CD4-positive, CD25-positive, alpha-beta regulatory T cell (primary cell): ENCODE measurements at regions not wholly inside any gene's neighbourhood (a gene's known extent, or its start where the extent isn't known, plus 50 kb on each side); places are given as distances from the start of the nearest gene placed in this dataset.
"Not testable (repeated sequence)": the region's sequence is repeated elsewhere in the genome, so short reads cannot be mapped to it uniquely, and the experiment has no call there.

Experiments
- ATAC-seq, 2 donors: fragments of 150-1000 bp; cut with Tn5 transposase; one replicate each; pipeline ENCODE4 v1.10.0; 2021; ENCODE audit warnings: low read depth in 2 of 2, moderate number of reproducible peaks in 2 of 2, moderate library complexity in 1 of 2
- DNase-seq, 3 donors: peaks; one replicate each; pipeline versions ENCODE4 v3.0.0 to v3.0.0-alpha.2; 2012 to 2022; ENCODE audit warnings: mixed read lengths in 1 of 3
- H3K27ac ChIP-seq: one replicate; pipeline ENCODE4 v1.7.0; 2013; ENCODE audit warnings: mild to moderate bottlenecking, low read length; ENCODE audit not compliant: insufficient read depth, poor library complexity, severe bottlenecking
- H3K27me3 ChIP-seq: one replicate; pipeline ENCODE4 v1.7.0; 2013; ENCODE audit warnings: low read length; ENCODE audit not compliant: control insufficient read depth, insufficient read depth
- H3K36me3 ChIP-seq: one replicate; pipeline ENCODE4 v1.7.0; 2013; ENCODE audit warnings: mild to moderate bottlenecking, low read length, moderate library complexity; ENCODE audit not compliant: control insufficient read depth, insufficient read depth
- H3K4me1 ChIP-seq: 2 replicates; pipeline ENCODE4 v1.7.0; 2013; ENCODE audit warnings: mild to moderate bottlenecking, low read length; ENCODE audit not compliant: insufficient read depth, control insufficient read depth, poor library complexity, severe bottlenecking
- H3K4me3 ChIP-seq: one replicate; pipeline ENCODE4 v1.7.0; 2013; ENCODE audit warnings: low read depth, mild to moderate bottlenecking, low read length, moderate library complexity
- H3K9me3 ChIP-seq, 2 experiments: 1 replicate in 1 of 2; 2 replicates in 1 of 2; pipeline ENCODE4 v1.7.0; 2013; ENCODE audit warnings: low read length in 2 of 2, mild to moderate bottlenecking in 1 of 2, moderate library complexity in 1 of 2; ENCODE audit not compliant: control insufficient read depth in 2 of 2
- H3K27ac Mint-ChIP-seq, 3 donors: one replicate each; pipeline ENCODE4 v1.8.0; 2020 to 2022; ENCODE audit warnings: mild to moderate bottlenecking in 3 of 3, mixed read lengths in 3 of 3, moderate library complexity in 2 of 3
- H3K27me3 Mint-ChIP-seq: one replicate; pipeline ENCODE4 v1.8.0; 2022; ENCODE audit warnings: mild to moderate bottlenecking, mixed read lengths
- H3K36me3 Mint-ChIP-seq: one replicate; pipeline ENCODE4 v1.8.0; 2020; ENCODE audit warnings: mixed read lengths
- H3K4me1 Mint-ChIP-seq, 4 donors: one replicate each; pipeline ENCODE4 v1.8.0; 2020 to 2022; ENCODE audit warnings: mixed read lengths in 4 of 4, mild to moderate bottlenecking in 1 of 4
- H3K4me3 Mint-ChIP-seq, 4 donors: one replicate each; pipeline ENCODE4 v1.8.0; 2020 to 2022; ENCODE audit warnings: mild to moderate bottlenecking in 4 of 4, mixed read lengths in 4 of 4, moderate library complexity in 3 of 4
- H3K9me3 Mint-ChIP-seq, 7 donors: one replicate each; pipeline ENCODE4 v1.8.0; 2020 to 2022; ENCODE audit warnings: mixed read lengths in 7 of 7, mild to moderate bottlenecking in 3 of 7, moderate library complexity in 2 of 7

DNA sequence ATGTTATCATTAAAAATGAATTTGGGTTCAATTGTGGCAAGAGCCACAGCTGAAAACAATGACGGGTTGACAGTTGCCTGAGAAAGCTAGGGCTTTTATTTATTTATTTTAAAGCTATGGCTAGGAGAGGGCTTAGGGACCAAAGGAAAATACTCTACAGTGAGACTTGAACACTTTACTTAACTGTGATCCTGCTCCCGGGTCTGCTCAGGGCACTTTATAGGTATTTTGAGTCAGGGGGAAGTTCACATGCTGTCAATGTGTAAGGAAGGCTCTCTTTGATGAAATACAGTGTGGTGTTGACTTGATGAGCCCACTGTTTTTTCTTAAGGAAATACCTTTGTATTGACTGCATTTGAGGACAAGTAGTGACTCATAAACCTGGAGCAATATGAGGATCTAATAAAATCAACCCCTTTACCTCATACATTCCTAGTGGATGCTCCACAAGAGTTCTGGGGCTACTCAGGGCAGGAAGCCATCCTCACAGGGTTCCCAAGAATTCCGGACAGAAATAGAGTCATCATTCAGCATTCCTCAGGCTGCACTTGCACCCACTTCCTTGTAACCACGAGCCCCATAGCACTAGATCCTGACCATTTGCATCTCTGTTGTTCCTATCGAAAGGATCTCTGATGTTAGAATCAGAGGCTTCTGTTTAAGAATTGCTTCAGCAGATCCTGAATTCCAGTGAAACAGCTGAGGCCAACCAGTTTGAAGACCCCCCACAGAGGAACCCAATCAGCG lies 61.0 kb upstream of the PNPLA4 start:
- not testable (repeated sequence) for H3K4me3 ChIP-seq, H3K36me3 ChIP-seq, H3K9me3 Mint-ChIP-seq, DNase-seq, H3K27ac Mint-ChIP-seq, H3K27ac ChIP-seq, H3K9me3 ChIP-seq, H3K4me1 Mint-ChIP-seq, H3K27me3 ChIP-seq, H3K36me3 Mint-ChIP-seq, H3K27me3 Mint-ChIP-seq, H3K4me3 Mint-ChIP-seq, ATAC-seq, H3K4me1 ChIP-seq

DNA sequence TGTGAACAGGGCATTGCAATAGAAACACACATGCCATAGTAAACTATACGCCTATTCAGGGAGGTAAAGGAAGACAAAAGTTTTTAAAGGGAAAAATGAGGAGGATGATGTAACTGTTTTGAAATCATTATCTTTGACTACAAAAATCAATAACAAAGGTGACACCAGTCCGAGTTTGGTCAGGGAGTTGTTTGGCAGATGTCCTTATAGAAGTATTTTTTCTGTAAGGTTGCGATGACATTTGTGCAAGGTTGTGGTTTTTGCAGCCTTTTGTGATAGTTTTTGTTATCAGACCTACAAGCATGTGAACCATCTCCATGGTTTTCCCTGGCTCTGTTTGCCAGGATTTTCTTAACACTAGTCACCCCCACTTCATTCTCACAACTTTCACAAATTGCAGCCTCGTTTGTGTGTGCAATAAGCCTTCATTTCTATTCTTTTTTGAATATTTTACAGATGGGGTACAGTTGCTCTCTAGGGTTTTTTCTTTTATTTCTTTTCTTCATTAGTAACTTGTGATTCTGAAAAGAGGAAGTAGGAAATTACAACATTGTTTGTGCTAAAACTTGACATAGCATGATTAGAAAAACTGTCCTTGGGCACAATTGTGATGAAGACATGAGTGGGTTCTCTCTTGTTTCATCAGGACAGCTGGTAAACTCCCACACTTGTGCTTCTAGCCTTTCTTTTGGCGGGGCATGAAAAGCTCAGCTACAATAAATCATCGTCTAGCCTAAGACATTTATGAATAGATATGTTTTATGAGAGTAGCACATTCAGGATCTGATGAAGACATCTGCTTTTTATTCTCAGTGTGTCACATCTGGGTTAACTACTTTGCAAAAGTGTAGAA lies 60.2 kb upstream of the PNPLA4 start:
- Mint-ChIP-seq H3K4me3 (no peak overlapping the region), H3K4me1 (no peaks in the 10 kb centered on the region), H3K36me3 (no peaks in the 10 kb centered on the region), H3K9me3 (peaks cover 0 to 2% (median 0%) of the 10 kb centered on the region in 7 donors), H3K27ac (no peak overlapping the region), H3K27me3 (no peaks in the 10 kb centered on the region)
- DNase-seq, result no peak
- H3K27me3 ChIP-seq, result no peaks in the 10 kb centered on the region
- H3K4me1 ChIP-seq, result no peaks in the 10 kb centered on the region
- no peak for ATAC-seq
- no peaks in the 10 kb centered on the region for H3K36me3 ChIP-seq
- H3K4me3 ChIP-seq, result no peak overlapping the region
- H3K27ac ChIP-seq, result no peak overlapping the region
- H3K9me3 ChIP-seq, result no peaks in the 10 kb centered on the region

DNA sequence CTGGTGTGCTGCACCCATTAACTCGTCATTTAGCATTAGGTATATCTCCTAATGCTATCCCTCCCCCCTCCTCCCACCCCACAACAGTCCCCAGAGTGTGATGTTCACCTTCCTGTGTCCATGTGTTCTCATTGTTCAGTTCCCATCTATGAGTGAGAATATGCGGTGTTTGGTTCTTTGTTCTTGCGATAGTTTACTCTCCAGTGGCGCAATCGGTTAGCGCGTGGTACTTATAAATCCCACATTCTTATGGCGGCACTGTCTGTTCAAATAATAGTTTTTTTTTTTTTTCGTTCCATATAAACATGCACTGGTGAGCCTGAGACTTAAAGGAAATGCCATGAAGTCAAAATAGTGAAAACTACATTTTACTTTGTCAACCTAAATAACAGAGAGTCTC lies 59.5 kb upstream of the PNPLA4 start:
- H3K4me1 Mint-ChIP-seq, H3K9me3 ChIP-seq, H3K36me3 ChIP-seq, H3K4me3 ChIP-seq, H3K27ac Mint-ChIP-seq, H3K4me1 ChIP-seq, H3K9me3 Mint-ChIP-seq, H3K36me3 Mint-ChIP-seq, H3K27me3 Mint-ChIP-seq, ATAC-seq, H3K27me3 ChIP-seq, H3K4me3 Mint-ChIP-seq, DNase-seq, H3K27ac ChIP-seq: not testable (repeated sequence)

DNA sequence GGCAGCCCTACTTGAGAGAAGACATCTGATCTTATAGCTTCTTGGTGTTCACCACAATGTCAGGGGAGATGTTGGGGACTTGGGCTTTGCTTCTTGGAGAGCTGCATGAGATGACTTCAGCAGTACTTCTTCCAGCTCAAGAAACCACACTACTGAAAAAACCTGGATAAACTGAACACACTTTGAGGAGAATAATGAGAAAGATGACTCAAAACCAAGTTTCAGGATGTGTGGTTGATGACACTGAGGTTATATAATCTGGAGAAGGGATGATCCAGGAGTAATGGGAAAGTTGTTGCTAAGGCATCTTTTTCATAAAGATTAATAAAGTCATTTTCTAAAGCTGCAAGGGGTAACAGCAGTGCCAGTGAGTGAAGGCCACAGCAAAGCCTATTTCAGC lies 58.4 kb upstream of the PNPLA4 start:
- no peak for ATAC-seq
- H3K9me3 Mint-ChIP-seq, result peaks cover 0 to 2% (median 0%) of the 10 kb centered on the region in 7 donors
- no peaks in the 10 kb centered on the region for H3K4me1 Mint-ChIP-seq
- no peaks in the 10 kb centered on the region for H3K36me3 Mint-ChIP-seq
- Histone ChIP-seq H3K4me3 (no peak overlapping the region), H3K4me1 (no peaks in the 10 kb centered on the region), H3K27me3 (no peaks in the 10 kb centered on the region), H3K9me3 (no peaks in the 10 kb centered on the region), H3K36me3 (no peaks in the 10 kb centered on the region), H3K27ac (no peak overlapping the region)
- H3K27ac Mint-ChIP-seq, result no peak overlapping the region
- no peak for DNase-seq
- no peak overlapping the region for H3K4me3 Mint-ChIP-seq
- H3K27me3 Mint-ChIP-seq, result no peaks in the 10 kb centered on the region

DNA sequence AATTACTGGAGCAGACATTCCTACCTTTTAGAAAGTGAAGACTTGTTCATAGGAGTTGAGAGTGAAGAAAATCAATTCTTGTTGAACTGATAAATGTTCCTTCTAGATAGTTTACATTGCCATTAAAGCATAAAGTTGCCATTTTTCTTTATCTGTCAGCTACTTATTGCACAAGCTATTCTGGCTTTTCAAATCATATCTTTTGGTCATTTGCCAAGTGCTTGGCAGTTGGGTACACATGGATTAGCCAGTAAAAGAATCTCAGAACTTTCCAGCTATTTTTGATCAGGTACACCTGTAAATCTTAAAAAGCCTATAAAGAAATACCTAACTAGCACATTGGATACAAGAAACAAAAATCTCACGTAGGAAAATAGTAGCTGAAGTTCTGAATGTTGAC lies 56.4 kb upstream of the PNPLA4 start:
- H3K9me3 ChIP-seq, result no peaks in the 10 kb centered on the region
- H3K27me3 ChIP-seq, result no peaks in the 10 kb centered on the region
- no peaks in the 10 kb centered on the region for H3K36me3 ChIP-seq
- H3K4me1 Mint-ChIP-seq, result no peaks in the 10 kb centered on the region
- H3K4me3 Mint-ChIP-seq, result no peak overlapping the region
- H3K27ac Mint-ChIP-seq, result no peak overlapping the region
- no peaks in the 10 kb centered on the region for H3K4me1 ChIP-seq
- H3K36me3 Mint-ChIP-seq, result no peaks in the 10 kb centered on the region
- no peak overlapping the region for H3K27ac ChIP-seq
- H3K4me3 ChIP-seq, result no peak overlapping the region
- H3K9me3 Mint-ChIP-seq, result peaks cover 0 to 2% (median 0%) of the 10 kb centered on the region in 7 donors
- H3K27me3 Mint-ChIP-seq, result no peaks in the 10 kb centered on the region
- ATAC-seq (no peak), DNase-seq (no peak)
